Spleen (tissue), 11 donors: ENCODE measurements at regions not wholly inside any gene's neighbourhood (a gene's known extent, or its start where the extent isn't known, plus 50 kb on each side); places are given as distances from the start of the nearest gene placed in this dataset.

ENCODE experiments used
- DNase-seq: peaks from one replicate; pipeline ENCODE4 v3.0.0-alpha.2; 2020
- H3K27ac ChIP-seq, 8 donors: fragments of 200-600 bp; sonication (generic) in 7 of 8; 1 replicate in 4 of 8; 2 replicates in 4 of 8; pipeline versions ENCODE4 v1.5.0 to v1.8.0; 2016 to 2021; ENCODE audit warnings: inconsistent platforms in 4 of 8, mild to moderate bottlenecking in 4 of 8, moderate library complexity in 1 of 8
- H3K27me3 ChIP-seq, 7 donors: fragments of 200-600 bp; sonication (generic) in 6 of 7; replicated peaks in 1 of 7; 1 replicate in 4 of 7; 2 replicates in 3 of 7; pipeline versions ENCODE4 v1.5.0 to v1.8.0; 2016 to 2021; ENCODE audit warnings: inconsistent platforms in 3 of 7, mild to moderate bottlenecking in 1 of 7
- H3K36me3 ChIP-seq, 6 donors: fragments of 200-600 bp; sonication (generic) in 5 of 6; 1 replicate in 4 of 6; 2 replicates in 2 of 6; pipeline versions ENCODE4 v1.5.0 to v1.8.0; 2016 to 2021; ENCODE audit warnings: inconsistent platforms in 2 of 6
- H3K4me1 ChIP-seq, 6 donors: fragments of 200-600 bp; sonication (generic) in 5 of 6; 1 replicate in 3 of 6; 2 replicates in 3 of 6; pipeline versions ENCODE4 v1.5.0 to v1.8.0; 2016 to 2021; ENCODE audit warnings: inconsistent platforms in 3 of 6
- H3K4me3 ChIP-seq, 8 donors: fragments of 200-600 bp; sonication (generic) in 7 of 8; 1 replicate in 4 of 8; 2 replicates in 4 of 8; pipeline versions ENCODE4 v1.5.0 to v1.8.0; 2016 to 2021; ENCODE audit warnings: inconsistent platforms in 4 of 8, mild to moderate bottlenecking in 4 of 8, moderate library complexity in 2 of 8
- H3K9me3 ChIP-seq, 8 donors: fragments of 200-600 bp; sonication (generic) in 7 of 8; 1 replicate in 4 of 8; 2 replicates in 4 of 8; pipeline versions ENCODE4 v1.5.0 to v1.8.0; 2016 to 2021; ENCODE audit warnings: inconsistent platforms in 4 of 8
- CTCF ChIP-seq, 11 experiments: fragments of 200-600 bp in 7 of 11; fragments of 450-650 bp in 4 of 11; sonication (generic) in 4 of 11; IDR thresholded peaks in 8 of 11; conservative IDR thresholded peaks in 3 of 11; 1 replicate in 7 of 11; 2 replicates in 4 of 11; pipeline versions ENCODE4 v1.4.0 to v1.8.0; 2016 to 2021; ENCODE audit warnings: antibody characterized with exemption in 11 of 11, inconsistent platforms in 4 of 11, mild to moderate bottlenecking in 1 of 11
- POLR2A ChIP-seq, 3 donors: fragments of 450-650 bp; IDR thresholded peaks; one replicate each; pipeline ENCODE4 v1.5.1; 2017; ENCODE audit warnings: antibody characterized with exemption in 3 of 3, mild to moderate bottlenecking in 1 of 3
- POLR2AphosphoS5 ChIP-seq, 3 donors: sonication (generic); formaldehyde crosslinking; IDR thresholded peaks; one replicate each; pipeline ENCODE4 v1.5.1; 2017; ENCODE audit warnings: antibody characterized with exemption in 3 of 3
- WGBS, 5 donors: extraction: QIAGEN DNeasy Blood & Tissue Kit in 3 of 5; methylation state at CpG; one replicate each; pipeline versions ENCODE4 v1.1.5 to v1.1.7; 2013 to 2018; 5-methylcytosine and 5-hydroxymethylcytosine counted together
- intact Hi-C: fragments of 100-400 bp; cut with DNase I; formaldehyde crosslinking; loops from one replicate; pipeline ENCODE4 v1.15.0; 2023; ENCODE audit warnings: low total_unique reads
- donor health status: healthy with polysubstance abuse.
- donor health status: DM: no; HTN: no; CAD: no; lungs with moderate emphysema.
- donor health status: DM: no; HTN: no; CAD: no.
- donor health status: Bipolar disorder and iron deficiency.
- donor health status: healthy.
- donor health status: DM: no; HTN: no; CAD: no.
- donor health status: DM: yes; HTN: yes; CAD: no.

GRCh38 chr17:14595656-14596055 is 294.8 kb downstream of the HS3ST3B1 start:
- intact Hi-C loops: no loop called here
- Histone ChIP-seq H3K4me1 (no peaks in the 10 kb centered on the region), H3K9me3 (peaks cover 0 to 6% (median 0%) of the 10 kb centered on the region in 8 donors), H3K27ac (no peak overlapping the region), H3K36me3 (no peaks in the 10 kb centered on the region), H3K27me3 (peaks cover 0 to 28% (median 0%) of the 10 kb centered on the region in 7 donors), H3K4me3 (no peak overlapping the region)
- WGBS, 5 donors: 75 to 86% (median 83%) methylated on average over 6 of the region's 6 CpGs
- TF ChIP-seq CTCF (IDR thresholded peaks at IDR 0.05 in 8 of 11, conservative IDR thresholded peaks at IDR 0.05 in 3 of 11) (no peak), POLR2A (IDR thresholded peaks at IDR 0.05) (no peak), POLR2AphosphoS5 (IDR thresholded peaks at IDR 0.05) (no peak)
- DNase-seq: no peak

- DNase-seq: no peak
- intact Hi-C loops: no loop called here
- TF ChIP-seq POLR2AphosphoS5 (IDR thresholded peaks at IDR 0.05): no peak
- no peak for TF ChIP-seq POLR2A (IDR thresholded peaks at IDR 0.05)
- no peak for TF ChIP-seq CTCF (IDR thresholded peaks at IDR 0.05 in 8 of 11, conservative IDR thresholded peaks at IDR 0.05 in 3 of 11)
- no peaks in the 10 kb centered on the region for H3K9me3 ChIP-seq
- H3K36me3 ChIP-seq: no peaks in the 10 kb centered on the region
- 89 to 93% (median 92%) methylated on average over 5 of the region's 5 CpGs for WGBS, 5 donors
- no peak overlapping the region for H3K4me3 ChIP-seq
- no peaks in the 10 kb centered on the region for H3K4me1 ChIP-seq
- peaks cover 0 to 28% (median 0%) of the 10 kb centered on the region in 7 donors for H3K27me3 ChIP-seq
- no peak overlapping the region for H3K27ac ChIP-seq
Observed at GRCh38 chr17:14594690-14595089, 293.8 kb downstream of the HS3ST3B1 start.

DNA sequence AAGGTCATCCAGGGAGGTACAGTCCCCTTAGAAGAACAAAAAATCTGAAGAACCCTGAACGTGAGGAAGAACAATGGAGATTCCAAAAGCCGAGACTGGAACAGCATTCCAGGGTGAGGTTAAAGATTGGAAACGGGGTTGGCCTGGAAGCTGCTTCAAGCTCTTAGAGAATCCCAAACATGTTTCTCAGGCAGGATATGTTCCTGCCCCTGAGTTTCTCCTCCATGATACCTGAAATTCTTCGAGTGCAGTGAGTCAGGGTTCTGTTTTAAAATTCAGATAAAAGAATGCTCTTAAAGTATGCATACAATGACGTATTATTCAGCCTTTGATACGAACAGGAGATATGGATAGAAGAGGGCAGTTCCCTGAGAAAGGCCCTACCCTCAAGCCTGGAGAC is 293.1 kb downstream of the HS3ST3B1 start:
- Histone ChIP-seq H3K9me3 (no peaks in the 10 kb centered on the region), H3K4me1 (no peaks in the 10 kb centered on the region), H3K36me3 (no peaks in the 10 kb centered on the region), H3K27ac (no peak overlapping the region), H3K4me3 (no peak overlapping the region), H3K27me3 (peaks cover 0 to 28% (median 0%) of the 10 kb centered on the region in 7 donors)
- DNase-seq: no peak
- 75 to 87% (median 82%) methylated on average over 6 of the region's 6 CpGs for WGBS, 5 donors
- TF ChIP-seq POLR2A (IDR thresholded peaks at IDR 0.05) (no peak), POLR2AphosphoS5 (IDR thresholded peaks at IDR 0.05) (no peak), CTCF (IDR thresholded peaks at IDR 0.05 in 8 of 11, conservative IDR thresholded peaks at IDR 0.05 in 3 of 11) (no peak)
- intact Hi-C loops: no loop called here

GRCh38 chr17:14590459-14591250 is 289.8 kb downstream of the HS3ST3B1 start:
- Histone ChIP-seq H3K36me3 (no peaks in the 10 kb centered on the region), H3K9me3 (no peaks in the 10 kb centered on the region), H3K4me3 (no peak overlapping the region), H3K27ac (no peak overlapping the region), H3K27me3 (peaks cover 0 to 7% (median 0%) of the 10 kb centered on the region in 7 donors), H3K4me1 (no peaks in the 10 kb centered on the region)
- no peak for DNase-seq
- no peak for TF ChIP-seq POLR2A (IDR thresholded peaks at IDR 0.05)
- TF ChIP-seq POLR2AphosphoS5 (IDR thresholded peaks at IDR 0.05): no peak
- TF ChIP-seq CTCF (IDR thresholded peaks at IDR 0.05 in 8 of 11, conservative IDR thresholded peaks at IDR 0.05 in 3 of 11): no peak
- intact Hi-C loops: no loop called here
- 82 to 89% (median 83%) methylated on average over 5 of the region's 5 CpGs for WGBS, 5 donors
